GM18873 (cell line): ENCODE measurements at regions not wholly inside any gene's neighbourhood (a gene's known extent, or its start where the extent isn't known, plus 50 kb on each side); places are given as distances from the start of the nearest gene placed in this dataset.

Experiments used
- ATAC-seq: cut with Tn5 transposase; IDR thresholded peaks from one replicate; pipeline ENCODE4 v1.9.1; 2021; ENCODE audit warnings: mild to moderate bottlenecking, moderate library complexity, moderate number of reproducible peaks; ENCODE audit not compliant: unreplicated experiment, low FRiP score

DNA sequence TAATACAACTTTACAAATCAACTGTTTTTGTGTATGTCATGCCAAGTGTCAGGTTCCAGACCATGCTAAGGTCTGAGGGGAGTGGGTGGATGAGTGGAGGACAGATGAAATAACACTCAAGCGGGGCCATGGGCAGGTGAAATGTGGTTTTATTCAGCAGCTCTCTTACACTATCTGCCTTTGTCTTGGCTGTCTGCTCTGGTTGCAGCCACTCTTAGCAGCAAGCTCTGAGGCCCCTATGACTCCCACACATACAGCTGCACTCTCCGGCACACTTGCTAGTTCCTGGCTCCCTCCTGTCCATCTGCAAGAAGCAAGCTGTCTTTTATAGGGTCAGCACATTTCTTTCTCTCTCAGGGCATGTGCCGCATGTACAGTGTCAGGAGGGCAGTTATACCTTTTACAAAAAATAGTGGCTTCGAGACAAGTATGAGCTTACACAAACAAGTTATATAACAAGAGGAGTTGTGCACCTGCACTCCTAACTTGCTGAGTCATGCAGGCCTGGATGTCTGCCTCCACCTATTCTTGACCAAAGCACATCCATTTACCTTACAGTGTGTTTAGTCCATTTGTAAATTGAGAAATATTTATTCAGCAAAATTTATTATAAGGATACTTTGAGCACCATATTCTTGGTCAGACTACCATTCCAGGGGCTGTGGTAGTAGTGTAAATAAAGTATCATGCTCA, 683.7 kb upstream of the CBLB start:
- ATAC-seq, result no peak

DNA sequence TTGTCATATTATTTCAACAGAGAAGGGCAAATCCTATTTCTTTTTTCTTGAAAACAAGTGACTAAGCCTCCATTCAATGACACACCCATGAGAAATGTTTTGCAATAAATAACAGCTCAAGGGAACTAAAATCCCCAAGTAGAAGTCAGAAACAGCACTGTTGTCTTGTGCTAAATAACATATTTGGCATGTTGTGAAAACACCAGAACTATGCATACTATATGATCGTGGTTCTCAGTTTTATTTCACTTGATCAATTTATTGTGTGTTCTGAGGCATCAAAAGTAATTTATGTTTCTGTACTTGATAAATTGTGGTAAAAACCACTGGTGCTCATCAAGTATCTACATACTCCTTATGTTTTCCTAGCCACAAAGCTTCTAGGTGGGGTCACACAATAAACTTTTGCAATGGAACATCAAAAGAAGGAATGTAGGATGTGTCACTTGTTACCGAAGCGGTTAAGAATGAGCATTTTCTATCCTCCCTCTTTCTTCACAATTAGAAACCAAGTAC, 691.7 kb upstream of the CBLB start:
- no peak for ATAC-seq

DNA sequence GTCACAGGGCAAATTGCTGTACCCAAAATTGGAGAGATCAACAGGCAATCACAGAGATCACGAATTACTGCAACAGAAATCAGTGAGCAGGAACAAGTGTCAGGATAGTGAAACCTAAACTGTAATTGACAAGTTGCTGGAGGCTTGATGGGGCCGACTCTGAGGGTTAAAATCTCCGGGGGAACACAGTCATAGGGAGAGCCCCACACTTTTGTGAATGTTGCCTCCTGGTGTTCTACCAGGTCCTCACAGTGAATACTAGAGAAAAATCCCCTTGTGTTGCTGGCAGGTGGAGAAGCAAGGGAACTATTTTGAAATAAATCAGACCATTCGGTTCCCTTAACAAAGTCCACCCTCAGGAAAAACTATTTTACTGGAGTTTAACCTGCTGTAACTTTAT, 697.5 kb upstream of the CBLB start:
- peak; percentile 85 for ATAC-seq

DNA sequence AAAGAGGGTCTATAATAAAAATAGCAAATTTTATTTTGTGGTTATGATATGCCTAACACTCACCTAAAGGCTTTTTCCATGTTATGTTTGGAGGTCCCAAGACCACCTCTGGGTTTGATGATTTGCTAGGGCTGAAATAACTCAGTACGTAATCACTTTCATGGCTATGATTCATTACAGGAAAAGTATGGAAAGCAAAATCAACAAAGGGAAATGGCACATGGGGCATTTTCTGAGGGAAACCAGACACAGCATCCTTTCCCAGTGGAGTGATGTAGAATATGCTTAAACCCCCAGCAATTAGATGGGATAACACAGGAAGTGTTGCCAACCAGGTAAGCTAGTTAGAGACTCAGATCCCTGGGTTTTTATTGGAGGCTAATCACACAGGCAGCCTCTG, 701.6 kb upstream of the CBLB start:
- ATAC-seq, result no peak

DNA sequence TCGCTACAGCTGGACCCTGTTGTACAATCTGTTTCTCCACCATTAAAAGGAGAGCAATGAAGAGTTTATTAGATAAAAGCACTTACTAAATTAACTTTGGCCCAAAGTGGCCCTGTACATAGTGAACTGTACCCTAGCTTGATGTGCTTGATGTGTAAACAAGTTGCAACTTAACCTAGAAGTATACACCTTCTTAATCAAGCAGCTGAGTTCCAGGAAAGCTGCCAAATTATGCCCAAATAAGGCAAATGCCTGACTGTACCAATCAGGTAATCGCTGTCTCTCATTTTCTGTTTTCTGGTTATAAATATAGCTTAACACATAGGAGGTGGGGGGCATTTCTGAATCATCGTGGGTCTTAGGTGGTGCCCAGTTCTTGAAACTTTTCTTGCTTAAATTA, 704.8 kb upstream of the CBLB start:
- no peak for ATAC-seq

DNA sequence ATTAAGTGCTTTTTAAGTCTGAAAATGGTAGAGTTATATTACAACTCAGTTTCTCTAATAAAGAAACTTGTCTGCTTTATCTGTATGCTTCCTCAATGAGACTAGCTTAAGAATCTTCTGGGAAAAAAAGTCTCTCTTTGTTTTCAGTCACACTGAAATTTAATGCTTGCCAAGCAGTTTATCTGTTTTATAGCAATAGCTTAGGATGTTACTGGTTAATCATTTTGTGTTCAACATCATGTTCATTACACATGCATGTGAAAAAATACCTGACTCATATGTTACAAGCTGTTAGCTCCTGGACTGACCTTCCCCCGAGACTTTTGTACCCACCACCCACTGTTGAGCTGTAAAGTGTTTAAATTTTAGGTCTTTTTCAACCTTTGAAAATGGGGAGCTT, 706.2 kb upstream of the CBLB start:
- no peak for ATAC-seq

DNA sequence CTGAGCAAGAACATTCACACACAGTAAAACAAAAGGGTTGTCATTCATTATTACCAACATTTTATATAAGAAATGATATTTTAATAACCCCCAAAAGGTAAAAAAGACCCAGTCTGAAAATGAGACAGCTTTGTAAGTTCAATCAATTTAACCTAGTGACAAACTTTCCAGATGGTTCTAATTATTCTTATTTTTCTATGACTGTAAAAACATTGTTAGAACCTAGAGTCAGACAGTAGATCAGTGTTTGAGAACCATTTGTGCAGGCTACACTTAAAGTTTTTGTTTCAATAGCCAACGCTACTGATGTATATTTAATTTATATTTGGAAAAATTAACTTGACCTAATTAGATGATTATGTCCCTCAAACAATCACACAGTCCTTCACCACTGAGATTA, 708.4 kb upstream of the CBLB start:
- ATAC-seq, result no peak

DNA sequence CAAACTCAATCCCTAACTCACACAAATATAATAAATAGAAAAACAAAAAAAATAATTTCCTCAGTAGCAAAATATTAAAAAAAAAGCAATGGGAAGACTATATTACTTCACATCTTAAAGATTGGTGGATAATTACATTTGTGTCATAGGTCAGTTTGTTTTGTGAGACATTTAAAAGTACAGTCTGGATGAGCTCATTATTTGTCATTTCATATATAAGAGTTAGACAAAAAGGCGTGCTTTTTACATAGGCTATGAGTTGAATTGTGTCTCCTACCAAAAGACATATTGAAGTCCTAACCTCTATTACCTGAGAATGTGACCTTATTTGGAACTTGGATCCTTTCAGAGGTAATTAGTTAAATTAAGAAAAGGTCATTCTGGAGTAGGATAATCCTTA, 710.1 kb upstream of the CBLB start:
- ATAC-seq, result no peak

DNA sequence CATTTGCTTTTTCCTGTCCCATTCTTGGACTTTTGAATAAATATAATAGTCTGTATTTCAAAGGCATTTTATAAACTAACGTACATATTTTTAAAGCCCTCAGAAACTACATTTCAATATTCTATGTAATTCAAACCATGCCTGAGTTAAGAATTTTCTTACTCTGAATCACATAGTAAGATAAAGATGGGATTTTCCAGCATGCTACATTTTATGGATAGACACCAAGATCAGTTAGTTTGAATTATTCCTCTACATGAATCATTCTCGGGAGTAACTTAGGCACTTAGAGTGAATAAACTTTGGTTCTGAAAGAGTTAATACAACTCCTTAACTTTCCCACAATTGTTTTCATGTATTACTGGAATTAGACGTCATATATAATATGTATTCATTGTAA, 713.3 kb upstream of the CBLB start:
- ATAC-seq, result no peak

DNA sequence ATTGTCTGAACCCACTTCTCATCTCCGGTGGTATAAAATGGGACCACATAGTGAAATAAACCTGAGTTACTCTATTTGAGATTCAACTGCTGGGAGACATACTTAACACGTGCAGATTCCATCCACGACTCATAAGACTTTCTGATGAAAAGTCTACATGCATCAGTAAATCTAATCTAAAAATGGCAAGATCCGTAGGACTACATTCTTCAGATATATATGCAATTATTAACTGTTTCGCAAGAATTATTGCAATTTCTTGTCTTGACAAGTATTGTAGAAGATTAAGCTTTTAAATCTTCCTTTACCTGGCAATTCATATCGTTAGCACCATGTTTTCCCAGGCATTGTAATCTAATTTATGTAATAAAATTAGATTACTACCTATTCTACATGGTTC, 718.7 kb upstream of the CBLB start:
- no peak for ATAC-seq

DNA sequence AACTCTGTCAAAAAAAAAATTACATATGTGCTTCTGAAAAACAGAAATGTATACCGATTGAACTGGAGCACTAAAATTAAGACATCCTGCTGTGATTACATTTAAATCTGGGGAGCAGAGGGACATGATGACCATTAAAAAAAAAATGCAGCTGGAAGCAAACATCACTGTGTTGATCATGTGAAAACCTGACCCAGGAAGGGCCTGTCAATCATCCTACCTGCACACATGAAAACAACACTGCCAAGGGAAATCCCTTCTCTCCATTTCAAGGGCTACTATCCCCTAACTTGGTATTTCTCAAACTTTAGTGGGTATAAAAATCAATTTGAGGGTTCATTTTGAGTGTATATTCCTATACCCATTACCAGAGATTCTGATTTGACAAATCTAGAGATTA, 719.9 kb upstream of the CBLB start:
- no peak for ATAC-seq

DNA sequence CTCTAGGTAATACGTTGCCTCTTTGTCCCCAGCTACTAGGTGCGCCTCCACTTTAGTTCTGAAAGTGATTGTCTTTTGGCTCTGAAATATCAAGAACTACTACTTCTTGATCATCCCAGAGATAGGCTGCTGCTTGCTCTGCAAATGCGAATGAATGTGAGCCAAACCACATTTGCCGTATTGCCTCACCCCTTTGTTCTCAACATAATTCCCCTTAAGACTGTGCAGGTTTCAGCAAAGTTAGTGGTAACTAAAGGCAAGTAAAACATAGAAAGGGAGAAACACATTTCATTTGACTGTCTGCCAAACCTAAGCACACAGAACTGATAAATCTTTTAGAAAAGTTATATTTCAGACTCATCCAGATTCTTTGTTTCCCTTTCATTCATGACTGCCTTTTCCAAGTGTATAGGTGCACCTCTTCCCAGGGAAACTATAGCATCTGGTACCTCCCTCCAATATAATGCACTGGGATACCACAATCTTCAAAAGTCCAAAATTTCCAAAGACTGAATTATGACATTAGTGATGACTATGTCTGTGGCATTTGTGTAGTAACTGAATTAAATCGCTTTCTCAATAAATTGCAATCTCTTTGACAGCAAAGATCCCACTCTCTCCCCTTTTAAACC, 720.6 kb upstream of the CBLB start:
- ATAC-seq, result no peak

DNA sequence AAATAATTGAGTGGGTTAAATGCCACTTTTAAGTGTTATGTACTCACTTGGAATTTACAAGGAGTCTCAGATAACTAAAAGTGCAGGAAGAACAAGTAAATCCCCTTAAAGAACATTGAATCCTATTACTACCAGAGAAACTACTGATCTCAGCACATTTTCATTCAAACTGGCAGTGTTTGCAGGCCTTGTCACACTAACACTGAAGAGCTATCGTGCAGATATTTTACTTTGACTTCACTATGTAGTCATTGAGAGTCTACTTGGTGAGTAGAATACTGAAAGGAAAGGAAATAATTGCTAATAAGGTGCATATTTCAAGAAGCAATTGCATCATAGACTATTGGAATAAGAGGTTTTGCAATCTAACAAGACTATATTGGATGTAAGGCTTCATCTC, 721.4 kb upstream of the CBLB start:
- ATAC-seq, result no peak

DNA sequence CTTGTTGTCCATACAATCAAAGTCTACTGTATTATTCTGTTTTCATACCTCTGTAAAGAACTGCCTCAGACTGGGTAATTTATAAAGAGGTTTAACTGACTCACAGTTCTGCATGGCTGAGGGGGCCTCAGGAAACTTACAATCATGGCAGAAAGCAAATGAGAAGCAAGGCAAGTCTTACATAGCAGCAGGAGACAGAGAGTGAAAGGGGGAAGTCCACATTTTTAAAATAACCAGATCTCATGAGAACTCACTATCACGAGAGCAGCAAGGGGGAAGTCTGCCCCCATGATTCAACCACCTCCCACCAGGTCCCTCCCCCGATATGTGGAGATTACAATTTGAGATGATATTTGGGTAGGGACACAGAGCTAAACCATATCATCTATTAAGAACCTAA, 724.6 kb upstream of the CBLB start:
- ATAC-seq, result no peak

DNA sequence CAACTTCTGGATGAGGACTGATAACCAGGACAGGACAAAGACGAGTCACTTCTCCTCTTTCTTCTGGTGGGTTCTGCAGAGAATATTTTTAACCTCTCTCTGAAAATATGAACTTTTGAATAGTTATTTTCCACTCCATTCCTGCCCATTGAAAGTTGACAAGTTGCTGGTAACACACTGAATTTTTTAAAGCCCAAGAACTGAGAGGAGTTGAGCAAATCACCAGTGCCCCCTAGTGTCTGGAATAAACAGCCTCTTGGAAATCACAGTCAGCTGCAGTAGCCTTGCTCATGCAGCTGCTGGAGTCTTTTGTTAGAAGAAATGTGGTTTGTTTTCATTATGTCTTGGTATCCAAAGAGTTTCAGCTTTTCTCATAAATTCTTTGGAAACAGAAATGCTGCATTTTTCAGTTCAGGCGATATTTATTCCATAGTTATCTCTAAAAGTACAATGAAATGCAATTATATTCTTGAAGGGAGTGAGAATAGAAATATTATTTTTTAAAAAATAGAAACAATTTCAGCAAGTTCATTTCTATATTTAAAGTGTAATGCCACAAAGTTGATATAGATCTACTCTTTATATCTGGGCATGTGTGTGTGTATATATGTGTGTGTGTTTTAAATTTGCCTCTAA, 741.0 kb upstream of the CBLB start:
- ATAC-seq, result no peak

DNA sequence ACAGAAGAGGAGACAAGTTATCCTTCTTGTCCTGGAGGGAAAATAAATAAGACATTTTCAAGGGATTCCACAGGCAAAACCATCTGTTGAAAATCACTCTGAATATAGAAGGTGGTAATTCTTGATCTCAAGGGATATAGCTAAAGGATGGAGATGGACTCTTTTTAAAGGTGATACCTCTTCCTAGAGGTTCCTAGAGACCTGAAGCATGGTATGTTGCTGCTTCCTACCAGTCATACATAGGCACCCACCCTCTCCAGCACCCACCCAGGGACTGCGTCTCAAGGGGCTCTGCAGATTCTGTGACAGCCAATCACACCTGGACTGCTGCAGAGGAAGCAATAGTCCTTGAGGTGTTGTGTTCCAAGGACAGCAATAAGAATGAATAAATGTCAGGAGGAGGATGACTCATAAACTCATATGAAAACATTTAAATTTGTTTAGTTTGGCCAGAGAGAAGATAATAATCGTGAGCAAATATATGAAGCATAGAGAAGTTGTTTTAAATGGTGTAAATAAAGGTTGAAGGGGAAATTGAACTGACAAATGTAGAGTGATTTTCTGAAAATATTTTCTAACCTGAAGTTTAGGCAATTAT, 741.6 kb upstream of the CBLB start:
- no peak for ATAC-seq

DNA sequence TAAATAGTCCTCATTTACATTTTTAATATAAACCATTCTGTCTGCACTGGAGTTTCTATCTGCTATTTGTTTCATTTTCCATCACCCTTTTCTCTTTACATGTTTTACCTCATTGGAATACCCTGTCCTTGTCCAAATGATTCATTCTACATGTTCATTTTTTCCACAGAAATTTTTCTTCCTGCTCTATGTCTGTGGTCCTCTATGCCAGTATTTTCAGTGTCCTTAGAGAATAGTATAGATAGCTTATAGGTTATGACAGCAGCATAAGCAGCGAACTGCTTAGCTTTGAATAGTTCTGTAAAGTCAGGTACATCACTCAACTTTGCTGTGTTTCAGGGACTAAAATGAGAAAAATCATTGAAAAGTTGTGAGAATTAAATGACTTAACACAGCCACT, 742.3 kb upstream of the CBLB start:
- no peak for ATAC-seq

DNA sequence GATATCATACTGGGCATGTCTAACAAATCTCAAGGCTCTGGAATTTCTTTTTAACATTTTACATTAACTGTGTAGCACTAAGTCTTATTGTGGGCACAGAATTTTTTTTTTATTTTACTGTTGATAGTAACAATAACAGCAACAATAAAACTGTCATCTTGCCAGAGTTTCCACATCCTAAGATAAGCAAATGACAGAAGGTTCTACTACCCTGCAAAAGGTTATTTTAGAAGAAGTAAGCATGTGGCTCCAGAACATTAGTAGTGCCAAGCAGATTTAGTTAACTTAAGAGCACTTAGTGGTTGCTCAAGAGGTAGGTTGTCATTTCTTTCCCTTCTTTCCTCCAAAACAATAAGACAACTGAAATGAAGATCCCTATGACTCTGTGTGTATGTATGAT, 743.0 kb upstream of the CBLB start:
- no peak for ATAC-seq

DNA sequence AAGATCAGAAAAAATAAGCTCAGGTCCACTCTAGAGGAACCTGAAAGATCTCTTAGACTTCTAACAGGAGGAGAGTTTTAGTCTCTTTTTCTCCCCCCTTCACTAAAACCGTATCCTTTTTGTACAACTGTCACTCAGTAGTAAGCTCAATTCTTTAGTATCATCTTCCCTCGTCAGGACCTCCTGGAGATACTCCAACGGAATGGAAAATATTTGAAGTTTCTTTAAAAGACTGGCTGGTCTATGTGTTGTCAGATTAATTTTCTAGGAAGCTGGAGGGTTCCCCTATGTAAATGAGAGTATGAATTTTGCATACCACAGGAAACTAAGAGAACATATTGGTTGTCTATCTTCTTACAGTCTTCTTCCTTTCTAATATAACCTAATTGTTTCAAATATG, 747.7 kb upstream of the CBLB start:
- no peak for ATAC-seq

DNA sequence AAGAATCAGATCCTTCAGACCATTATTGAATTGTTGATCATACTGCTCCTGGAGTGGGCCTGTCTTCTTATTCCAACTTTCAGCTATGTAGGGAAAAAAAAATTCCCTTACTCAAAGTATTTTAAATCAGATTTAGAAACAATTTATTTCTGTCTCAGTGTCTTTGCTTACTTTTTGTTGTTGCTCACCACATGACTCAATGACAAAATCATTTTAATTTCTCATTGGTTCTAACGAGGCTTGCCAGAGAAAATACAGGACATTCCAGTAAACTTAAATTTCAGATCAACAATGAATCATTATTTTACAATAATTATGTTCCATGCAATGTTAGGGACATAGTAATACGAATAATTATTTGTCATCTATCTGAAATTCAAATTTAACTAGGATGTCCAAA, 748.5 kb upstream of the CBLB start:
- ATAC-seq, result no peak

DNA sequence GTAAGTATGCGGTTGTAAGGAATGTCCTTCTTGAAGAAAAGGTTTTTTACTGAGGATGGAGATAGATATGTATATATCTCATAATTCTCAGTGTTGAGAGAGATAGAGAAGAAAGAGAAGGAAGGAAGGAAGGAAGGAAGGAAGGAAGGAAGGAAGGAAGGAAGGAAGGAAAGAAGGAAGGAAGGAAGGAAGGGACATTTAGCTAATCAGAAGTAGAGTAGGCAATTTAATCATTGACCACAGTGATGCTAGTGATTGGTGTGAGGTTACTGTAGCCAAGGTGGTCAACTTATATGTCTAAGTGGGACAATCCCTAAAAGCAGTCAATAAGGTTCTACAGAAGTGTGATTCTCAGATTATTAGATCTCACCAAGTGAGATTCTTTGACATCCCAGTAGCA, 751.8 kb upstream of the CBLB start:
- ATAC-seq, result no peak

DNA sequence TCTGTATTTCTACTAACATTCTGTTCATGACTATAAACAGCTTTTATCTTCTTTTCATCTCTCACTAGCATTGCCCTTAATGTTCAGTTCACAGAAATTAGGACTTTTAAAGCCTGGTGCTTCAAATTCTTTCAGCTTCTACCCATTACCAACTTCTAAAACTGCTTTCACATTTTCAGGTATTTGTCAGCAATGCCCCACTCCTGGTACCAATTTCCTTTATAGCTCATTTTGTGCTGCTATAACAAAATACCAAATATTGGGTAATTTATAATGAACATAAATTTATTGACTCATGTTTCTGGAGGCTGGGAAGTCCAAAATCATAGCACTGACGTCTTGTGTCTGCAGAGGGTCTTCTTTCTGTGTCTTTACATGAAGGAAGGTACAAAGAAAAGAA, 753.1 kb upstream of the CCDC54 start:
- ATAC-seq, result no peak
